SK-N-SH (cell line): ENCODE measurements at regions not wholly inside any gene's neighbourhood (a gene's known extent, or its start where the extent isn't known, plus 50 kb on each side); places are given as distances from the start of the nearest gene placed in this dataset.
"Not testable (repeated sequence)": the region's sequence is repeated elsewhere in the genome, so short reads cannot be mapped to it uniquely, and the experiment has no call there.

Source experiments
- CTCF ChIA-PET: fragments of 300-600, 350-600 bp; formaldehyde crosslinking; extraction: SDS; loops from one replicate; lab custom pipeline; 2021; lab: Yijun Ruan, JAX
- POLR2A ChIA-PET: fragments of 350-600 bp; sonication (Branson Sonifier 250); formaldehyde crosslinking; extraction: SDS; loops from one replicate; lab custom pipeline; 2020; ENCODE audit warnings: antibody characterized with exemption, inconsistent platforms; lab: Yijun Ruan, JAX
- DNase-seq: peaks from one replicate; pipeline ENCODE4 v3.0.0; 2012
- H2AFZ ChIP-seq: fragments of 200-600 bp; sonication (generic); 2 replicates; pipeline ENCODE4 v1.8.1; 2016; ENCODE audit warnings: antibody characterized with exemption, mild to moderate bottlenecking, low read depth
- H3F3A ChIP-seq: fragments of 200-600 bp; sonication (generic); replicated peaks from 2 replicates; pipeline ENCODE3; 2016; ENCODE audit warnings: antibody characterized with exemption, mild to moderate bottlenecking; ENCODE audit not compliant: insufficient read depth
- H3K27ac ChIP-seq, 2 experiments: fragments of 200-500 bp in 1 of 2; fragments of 200-600 bp in 1 of 2; sonication (Bioruptor generic) in 1 of 2; sonication (generic), shearing (Covaris generic) in 1 of 2; 2 replicates each; pipeline versions ENCODE4 v1.5.1 to v1.6.1; 2014 to 2016; ENCODE audit warnings: low read depth in 2 of 2, inconsistent platforms in 1 of 2, low read length in 1 of 2, mild to moderate bottlenecking in 1 of 2, mixed read lengths in 1 of 2
- H3K27me3 ChIP-seq: fragments of 200-600 bp; sonication (generic), shearing (Covaris generic); 2 replicates; pipeline ENCODE4 v1.6.1; 2016; ENCODE audit warnings: mixed run types; ENCODE audit not compliant: insufficient read depth
- H3K36me3 ChIP-seq, 2 experiments: fragments of 200-500 bp in 1 of 2; fragments of 200-600 bp in 1 of 2; sonication (Bioruptor generic) in 1 of 2; sonication (generic) in 1 of 2; replicated peaks in 1 of 2; 2 replicates each; pipeline versions ENCODE3 to v1.5.1; 2014 to 2016; ENCODE audit warnings: low read length in 1 of 2, mild to moderate bottlenecking in 1 of 2; ENCODE audit not compliant: insufficient read depth in 2 of 2, control insufficient read depth in 1 of 2
- H3K4me1 ChIP-seq, 2 experiments: fragments of 200-500 bp in 1 of 2; fragments of 200-600 bp in 1 of 2; sonication (Bioruptor generic) in 1 of 2; sonication (generic), shearing (Covaris generic) in 1 of 2; 2 replicates each; pipeline versions ENCODE4 v1.5.1 to v1.6.1; 2014 to 2016; ENCODE audit warnings: low read depth in 1 of 2, low read length in 1 of 2, mixed run types in 1 of 2; ENCODE audit not compliant: insufficient read depth in 2 of 2, control insufficient read depth in 1 of 2
- H3K4me2 ChIP-seq: fragments of 200-600 bp; sonication (generic), shearing (Covaris generic); 2 replicates; pipeline ENCODE4 v1.6.1; 2017; ENCODE audit warnings: mixed run types
- H3K4me3 ChIP-seq, 2 experiments: fragments of 200-500 bp in 1 of 2; fragments of 200-600 bp in 1 of 2; sonication (Bioruptor generic) in 1 of 2; sonication (generic), shearing (Covaris generic) in 1 of 2; 2 replicates each; pipeline versions ENCODE4 v1.5.1 to v1.8.1; 2014 to 2016; ENCODE audit warnings: low read depth in 2 of 2, inconsistent platforms in 1 of 2, low read length in 1 of 2, mild to moderate bottlenecking in 1 of 2, mixed read lengths in 1 of 2, moderate library complexity in 1 of 2
- H3K79me2 ChIP-seq: fragments of 200-600 bp; sonication (generic); 2 replicates; pipeline ENCODE4 v1.8.1; 2017; ENCODE audit warnings: mild to moderate bottlenecking; ENCODE audit not compliant: insufficient read depth
- H3K9ac ChIP-seq: fragments of 200-600 bp; sonication (generic); 2 replicates; pipeline ENCODE4 v1.6.1; 2017; ENCODE audit warnings: mixed run types
- H3K9me2 ChIP-seq: fragments of 200-600 bp; sonication (generic); 2 replicates; pipeline ENCODE4 v1.6.1; 2017; ENCODE audit warnings: mixed run types
- H3K9me3 ChIP-seq: fragments of 200-600 bp; sonication (generic); 2 replicates; pipeline ENCODE4 v1.6.1; 2017; ENCODE audit warnings: mixed run types, mild to moderate bottlenecking, moderate library complexity
- H4K20me1 ChIP-seq: fragments of 200-600 bp; sonication (generic); 2 replicates; pipeline ENCODE4 v1.6.1; 2017; ENCODE audit warnings: mild to moderate bottlenecking, mixed run types; ENCODE audit not compliant: insufficient read depth
- CTCF ChIP-seq: fragments of 200-600 bp; sonication (generic); IDR thresholded peaks from 2 replicates; pipeline ENCODE4 v1.6.1; 2017; ENCODE audit warnings: antibody characterized with exemption, mild to moderate bottlenecking, moderate library complexity
- EP300 ChIP-seq, 2 experiments: IDR thresholded peaks; 2 replicates each; pipeline versions ENCODE4 v1.4.0 to v1.6.1; 2012; ENCODE audit warnings: borderline replicate concordance in 1 of 2, low read depth in 1 of 2, low read length in 1 of 2
- GABPA ChIP-seq: IDR thresholded peaks from 2 replicates; pipeline ENCODE4 v1.4.0; 2012; ENCODE audit warnings: low read depth, mild to moderate bottlenecking
- GATA2 ChIP-seq: sonication (generic); formaldehyde crosslinking; IDR thresholded peaks from 2 replicates; pipeline ENCODE4 v1.5.0; 2020; ENCODE audit warnings: mild to moderate bottlenecking, missing genetic modification reagents
- MEF2A ChIP-seq: IDR thresholded peaks from 2 replicates; pipeline ENCODE4 v1.4.0; 2012; ENCODE audit warnings: low read depth, borderline replicate concordance
- POLR2AphosphoS5 ChIP-seq: IDR thresholded peaks from 2 replicates; pipeline ENCODE4 v1.6.1; 2012; ENCODE audit warnings: low read depth, low read length
- RAD21 ChIP-seq: IDR thresholded peaks from 2 replicates; pipeline ENCODE4 v1.6.1; 2012; ENCODE audit warnings: mild to moderate bottlenecking, low read length
- RCOR1 ChIP-seq: fragments of 150-350 bp; IDR thresholded peaks from 2 replicates; pipeline ENCODE4 v1.6.1; 2017; ENCODE audit warnings: antibody characterized with exemption, low read length
- TCF12 ChIP-seq: IDR thresholded peaks from 2 replicates; pipeline ENCODE4 v1.4.0; 2012
- WGBS: methylation state at CpG from one replicate; pipeline ENCODE4 v1.1.6; 2017; ENCODE audit warnings: low lambda C conversion rate; 5-methylcytosine and 5-hydroxymethylcytosine counted together

DNA sequence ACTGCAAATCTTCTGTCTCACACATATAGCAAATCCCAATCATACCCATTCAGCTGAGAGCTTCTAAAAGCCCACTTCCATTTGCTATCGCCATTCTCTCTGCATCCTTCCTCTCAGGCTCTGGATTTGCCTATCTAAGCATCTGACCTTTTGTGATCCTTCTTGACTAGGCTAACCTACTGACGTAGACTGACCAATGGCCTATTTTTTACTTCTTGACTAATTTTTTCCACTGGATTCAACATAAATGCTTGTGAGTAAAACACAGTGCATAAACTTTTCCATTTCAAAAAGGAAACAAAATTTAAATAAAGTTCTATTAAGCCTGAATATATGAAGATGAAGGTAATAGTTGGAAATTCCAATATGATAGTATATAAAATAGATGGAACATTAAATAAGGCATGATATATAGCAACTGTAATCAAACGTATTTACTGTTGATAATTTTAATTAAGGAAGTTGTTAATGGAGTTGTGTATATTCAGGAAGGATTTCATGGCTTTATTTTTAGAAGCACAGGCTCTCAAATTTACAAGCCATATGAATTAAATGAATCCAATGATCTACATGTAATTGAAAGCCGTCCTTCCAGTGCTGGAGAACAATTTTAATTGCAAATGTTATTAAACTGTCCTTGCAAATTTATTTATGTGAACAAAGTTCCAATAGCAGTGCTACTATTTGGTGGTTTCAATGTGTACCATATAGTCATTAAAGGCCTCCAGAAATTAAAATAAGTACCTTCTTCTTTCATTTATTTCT is 918.4 kb downstream of the SORCS3 start:
- Histone ChIP-seq H3K9me3 (no peaks in the 10 kb centered on the region), H3K27ac (no peak overlapping the region), H3K36me3 (no peaks in the 10 kb centered on the region), H3K9ac (no peak overlapping the region), H3K4me3 (no peak overlapping the region), H4K20me1 (no peaks in the 10 kb centered on the region), H3K79me2 (no peaks in the 10 kb centered on the region), H3K4me2 (no peak overlapping the region), H2AFZ (no peak overlapping the region), H3F3A (no peaks in the 10 kb centered on the region), H3K27me3 (no peaks in the 10 kb centered on the region), H3K9me2 (no peaks in the 10 kb centered on the region), H3K4me1 (no peaks in the 10 kb centered on the region)
- WGBS = 18% methylated on average over 4 of the region's 4 CpGs
- CTCF ChIA-PET = no interaction called here
- POLR2A ChIA-PET = interaction anchor here (0.6 kb wide), 1 partner anchor 879 kb away, joined by 3 read pairs; no protein-coding TSS in a partner anchor
- DNase-seq = no peak
- no peak for TF ChIP-seq RCOR1
- TF ChIP-seq EP300 (IDR thresholded peaks at IDR 0.05; ENCODE audit: borderline replicate concordance in 1 of 2, low read depth in 1 of 2, low read length in 1 of 2) = no peak
- no peak for TF ChIP-seq TCF12
- TF ChIP-seq MEF2A = no peak
- no peak for TF ChIP-seq RAD21
- TF ChIP-seq POLR2AphosphoS5 = no peak
- TF ChIP-seq GATA2 (CRISPR knock-in tag) = no peak
- TF ChIP-seq, all 33 proteins: peak for 0

DNA sequence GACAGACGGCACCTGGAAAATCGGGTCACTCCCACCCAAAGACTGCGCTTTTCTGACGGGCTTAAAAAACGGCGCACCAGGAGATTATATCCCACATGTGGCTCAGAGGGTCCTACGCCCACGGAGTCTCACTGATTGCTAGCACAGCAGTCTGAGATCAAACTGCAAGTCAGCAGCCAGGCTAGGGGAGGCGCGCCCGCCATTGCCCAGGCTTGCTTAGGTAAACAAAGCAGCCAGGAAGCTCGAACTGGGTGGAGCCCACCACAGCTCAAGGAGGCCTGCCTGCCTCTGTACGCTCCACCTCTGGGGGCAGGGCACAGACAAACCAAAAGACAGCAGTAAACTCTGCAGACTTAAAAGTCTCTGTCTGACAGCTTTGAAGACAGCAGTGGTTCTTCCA is 909.4 kb downstream of the SORCS3 start:
- H3K36me3 ChIP-seq, DNase-seq, H4K20me1 ChIP-seq, H3K9me2 ChIP-seq, H3K27ac ChIP-seq, H3K27me3 ChIP-seq, H2AFZ ChIP-seq, H3K4me2 ChIP-seq, POLR2A ChIA-PET, CTCF ChIA-PET, H3K4me3 ChIP-seq, H3K9ac ChIP-seq, H3K4me1 ChIP-seq, H3F3A ChIP-seq, H3K79me2 ChIP-seq, H3K9me3 ChIP-seq: not testable (repeated sequence)
- 34% methylated on average over 7 of the region's 13 CpGs for WGBS

DNA sequence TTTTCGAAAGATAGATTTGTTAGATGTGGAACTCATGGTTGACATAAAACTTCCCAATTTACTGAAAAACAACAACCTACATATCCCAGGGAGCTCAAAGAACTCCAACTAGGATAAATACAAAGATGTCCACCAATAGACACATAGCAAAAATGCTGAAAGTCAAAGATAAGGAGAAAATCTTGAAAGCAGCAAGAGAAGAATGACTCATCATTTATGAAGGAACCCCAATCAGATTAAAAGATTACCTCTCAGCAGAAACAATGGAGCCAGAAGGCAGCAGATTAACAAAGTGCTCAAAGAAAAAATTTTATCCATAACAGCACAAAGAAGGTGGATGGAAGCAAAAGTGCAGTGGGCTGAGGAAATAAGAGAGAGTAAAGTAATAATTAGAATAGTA is 908.6 kb downstream of the SORCS3 start:
- ChIA-PET CTCF (no interaction called here), POLR2A (no interaction called here)
- TF ChIP-seq CTCF (no peak), GABPA (no peak)
- no peak overlapping the region for H2AFZ ChIP-seq
- H3K9ac ChIP-seq = no peak overlapping the region
- H3K79me2 ChIP-seq = no peaks in the 10 kb centered on the region
- DNase-seq = no peak
- H3K36me3 ChIP-seq = no peaks in the 10 kb centered on the region
- H3K9me3 ChIP-seq = no peaks in the 10 kb centered on the region
- H3K4me3 ChIP-seq = no peak overlapping the region
- no peak overlapping the region for H3K27ac ChIP-seq
- no peak overlapping the region for H3K4me2 ChIP-seq
- H3K9me2 ChIP-seq = no peaks in the 10 kb centered on the region
- no peaks in the 10 kb centered on the region for H4K20me1 ChIP-seq
- no peaks in the 10 kb centered on the region for H3F3A ChIP-seq
- H3K4me1 ChIP-seq = no peaks in the 10 kb centered on the region
- 24% methylated on average over 1 of the region's 1 CpG for WGBS
- no peaks in the 10 kb centered on the region for H3K27me3 ChIP-seq
